Mononuclear cell (primary cell): ENCODE measurements at regions not wholly inside any gene's neighbourhood (a gene's known extent, or its start where the extent isn't known, plus 50 kb on each side); places are given as distances from the start of the nearest gene placed in this dataset.

Experiments
- H3K27me3 ChIP-seq: 2 replicates; pipeline ENCODE4 v1.6.0; 2011; ENCODE audit warnings: low read length, control low read depth; ENCODE audit not compliant: insufficient read depth
- H3K4me1 ChIP-seq: 2 replicates; pipeline ENCODE4 v1.5.1; 2011; ENCODE audit warnings: mild to moderate bottlenecking, low read length, control low read depth; ENCODE audit not compliant: insufficient read depth
- H3K4me3 ChIP-seq: 2 replicates; pipeline ENCODE4 v1.5.1; 2011; ENCODE audit warnings: mild to moderate bottlenecking, low read length, moderate library complexity
- H3K9me3 ChIP-seq: 2 replicates; pipeline ENCODE4 v1.5.1; 2011; ENCODE audit warnings: low read depth, mild to moderate bottlenecking, control low read depth, low read length

- no peaks in the 10 kb centered on the region for H3K9me3 ChIP-seq
- H3K4me3 ChIP-seq: no peak overlapping the region
- no peaks in the 10 kb centered on the region for H3K27me3 ChIP-seq
- peaks cover 13% of the 10 kb centered on the region for H3K4me1 ChIP-seq
These were observed 63.2 kb upstream of the GSE1 start for GRCh38 chr16:85549766-85550421.

DNA sequence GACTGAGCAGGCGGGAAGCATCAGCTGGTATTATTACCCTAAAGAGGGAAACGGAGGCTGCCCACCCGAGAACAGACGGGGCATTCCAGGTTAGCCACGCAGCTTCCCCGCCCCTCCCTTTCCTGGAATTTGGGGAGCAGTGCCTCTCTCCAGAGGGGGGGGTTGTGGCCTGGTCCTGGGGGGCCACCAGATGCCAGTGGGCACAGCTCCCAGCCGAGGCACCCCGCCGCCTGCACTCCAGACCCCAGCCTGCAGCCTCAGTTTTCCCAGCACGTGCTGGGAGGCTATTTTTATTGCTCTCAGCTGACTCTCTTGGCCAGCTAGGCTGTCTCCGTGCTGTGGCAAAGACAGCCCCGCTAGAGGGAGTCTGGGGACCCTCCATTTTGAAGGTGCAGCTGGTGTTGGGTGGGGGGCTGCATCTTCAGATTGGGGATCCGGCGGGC lies 62.7 kb upstream of the GSE1 start:
- Histone ChIP-seq H3K9me3 (no peaks in the 10 kb centered on the region), H3K4me3 (no peak overlapping the region), H3K27me3 (no peaks in the 10 kb centered on the region), H3K4me1 (peaks cover 13% of the 10 kb centered on the region)

DNA sequence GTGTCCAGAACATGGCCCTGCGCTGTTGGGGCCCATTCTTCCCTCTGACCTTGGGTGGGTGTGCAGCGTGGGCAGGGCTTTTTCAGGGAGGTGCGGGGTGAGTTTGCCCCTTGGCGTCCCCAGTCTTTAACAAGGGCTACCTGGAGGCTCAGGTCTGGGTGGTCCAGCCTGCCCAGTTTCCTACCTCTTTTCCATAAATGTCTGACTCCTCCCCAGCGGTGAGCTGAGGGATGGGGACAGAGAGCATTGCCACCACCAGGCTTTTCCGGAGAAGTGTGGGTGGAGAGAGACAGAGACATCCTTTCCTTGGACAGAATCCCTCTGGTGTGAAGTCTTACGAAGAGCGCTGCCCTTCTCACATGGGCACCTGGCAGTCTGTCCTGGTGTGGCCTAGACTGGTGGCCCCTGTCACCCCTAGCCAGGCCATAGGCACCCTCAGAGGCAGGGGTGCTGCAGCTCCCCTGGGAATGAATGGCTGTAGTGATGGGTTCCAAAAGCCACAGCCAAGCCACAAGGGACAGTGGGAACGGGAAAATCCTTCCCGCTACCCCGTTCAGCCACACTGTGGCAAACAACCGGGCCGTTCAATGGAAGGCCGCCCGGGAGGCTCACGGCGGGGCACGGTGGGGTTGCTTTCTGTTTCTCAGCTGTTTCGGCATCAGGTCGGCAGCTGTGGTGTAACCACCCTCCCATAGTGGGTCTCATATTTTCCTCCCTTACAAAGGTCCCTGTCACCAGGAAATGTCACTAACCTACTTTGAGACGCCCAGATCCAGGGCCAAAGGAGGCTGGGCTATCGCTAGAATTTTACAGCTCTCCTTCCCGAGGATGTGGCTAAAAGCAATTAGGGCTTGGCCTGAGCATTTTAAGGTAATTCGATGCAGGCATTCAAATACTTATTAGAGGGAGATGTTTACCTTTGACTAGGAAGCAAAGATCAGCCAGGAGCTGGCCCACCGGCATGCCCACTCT lies 61.9 kb upstream of the GSE1 start:
- no peaks in the 10 kb centered on the region for H3K9me3 ChIP-seq
- no peaks in the 10 kb centered on the region for H3K27me3 ChIP-seq
- H3K4me3 ChIP-seq: no peak overlapping the region
- H3K4me1 ChIP-seq: peaks cover 13% of the 10 kb centered on the region

GRCh38 chr16:85552980-85553435 lies 60.1 kb upstream of the GSE1 start:
- Histone ChIP-seq H3K9me3 (no peaks in the 10 kb centered on the region), H3K4me1 (peaks cover 24% of the 10 kb centered on the region), H3K4me3 (peak overlapping the region; percentile 82), H3K27me3 (no peaks in the 10 kb centered on the region)

DNA sequence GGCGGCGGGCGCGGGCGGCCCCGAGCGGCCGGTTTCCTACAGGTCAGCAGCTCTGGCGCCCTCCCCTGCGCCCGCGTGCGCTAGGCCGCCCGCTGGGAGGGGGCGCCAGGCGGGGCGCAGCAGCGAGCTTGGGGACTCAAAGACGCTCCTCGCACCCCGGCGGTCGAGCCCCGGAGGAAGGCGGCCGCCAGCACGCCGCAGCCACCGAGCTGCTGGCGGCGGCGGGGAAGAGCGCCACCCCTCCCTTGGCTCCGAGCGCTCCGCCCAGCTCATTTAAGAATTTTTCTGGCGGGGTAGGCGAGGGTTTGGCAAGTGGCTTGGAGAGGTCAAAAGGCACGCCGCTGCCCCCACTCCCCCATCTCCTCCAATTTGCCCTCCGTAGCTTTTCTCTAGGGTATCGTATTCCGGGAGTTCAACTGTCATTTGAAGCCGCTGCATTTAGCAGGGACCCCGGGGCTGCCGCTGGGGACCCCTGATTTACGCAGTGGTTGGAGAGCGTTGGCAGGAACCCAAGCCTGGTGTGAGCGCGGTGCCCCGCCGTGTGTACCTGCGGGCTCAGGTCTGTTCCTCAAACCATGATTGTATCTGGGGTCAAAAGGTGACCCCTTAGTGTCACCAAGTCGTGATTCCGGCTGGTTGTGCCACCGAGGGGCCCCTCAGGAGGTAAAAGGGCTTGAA lies 59.5 kb upstream of the GSE1 start:
- no peaks in the 10 kb centered on the region for H3K9me3 ChIP-seq
- peaks cover 30% of the 10 kb centered on the region for H3K4me1 ChIP-seq
- peak overlapping the region; percentile 82 for H3K4me3 ChIP-seq
- no peaks in the 10 kb centered on the region for H3K27me3 ChIP-seq

DNA sequence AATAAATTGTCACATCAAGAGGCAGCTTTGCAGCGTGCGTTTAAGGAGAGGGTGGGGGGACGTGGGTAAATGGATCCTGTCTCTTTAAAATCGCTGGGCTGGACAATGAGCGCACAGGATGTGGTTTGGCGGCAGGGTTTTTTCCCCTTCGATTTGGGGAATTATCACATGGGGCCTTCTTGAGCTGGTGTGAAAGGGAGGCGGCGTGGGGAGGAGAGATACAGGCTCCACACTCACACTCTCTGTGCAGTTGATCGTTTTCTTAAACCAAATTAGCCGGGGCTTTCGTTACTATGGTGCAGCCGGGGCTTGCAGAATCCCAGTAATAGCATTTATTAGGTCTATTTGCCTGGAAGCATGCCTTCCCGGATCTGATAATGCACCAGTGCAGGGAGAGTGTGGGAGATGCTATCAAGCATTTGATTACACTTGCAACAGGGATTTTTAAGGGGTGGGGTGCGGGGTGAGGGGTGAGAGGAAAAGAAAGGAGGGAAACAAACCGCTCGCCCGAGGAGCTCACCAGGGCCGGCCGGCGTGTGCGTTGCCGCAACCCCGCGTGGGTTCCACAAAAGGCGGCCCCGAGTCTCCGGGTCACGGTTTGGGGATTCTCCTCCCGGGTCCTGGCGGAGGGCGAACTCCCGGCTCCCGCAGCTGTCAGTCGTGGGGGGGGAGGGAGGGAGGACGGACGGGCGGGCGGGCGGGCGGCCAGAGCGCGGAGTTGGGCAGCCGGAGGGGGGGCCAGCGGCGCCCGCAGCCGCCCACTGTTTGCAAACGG lies 58.8 kb upstream of the GSE1 start:
- Histone ChIP-seq H3K9me3 (no peaks in the 10 kb centered on the region), H3K27me3 (no peaks in the 10 kb centered on the region), H3K4me1 (peaks cover 37% of the 10 kb centered on the region), H3K4me3 (peak overlapping the region; percentile 82)

- Histone ChIP-seq H3K9me3 (no peaks in the 10 kb centered on the region), H3K4me3 (peak overlapping the region; percentile 82), H3K27me3 (no peaks in the 10 kb centered on the region), H3K4me1 (peaks cover 42% of the 10 kb centered on the region)
These were observed 58.0 kb upstream of the GSE1 start for GRCh38 chr16:85554889-85555718.

DNA sequence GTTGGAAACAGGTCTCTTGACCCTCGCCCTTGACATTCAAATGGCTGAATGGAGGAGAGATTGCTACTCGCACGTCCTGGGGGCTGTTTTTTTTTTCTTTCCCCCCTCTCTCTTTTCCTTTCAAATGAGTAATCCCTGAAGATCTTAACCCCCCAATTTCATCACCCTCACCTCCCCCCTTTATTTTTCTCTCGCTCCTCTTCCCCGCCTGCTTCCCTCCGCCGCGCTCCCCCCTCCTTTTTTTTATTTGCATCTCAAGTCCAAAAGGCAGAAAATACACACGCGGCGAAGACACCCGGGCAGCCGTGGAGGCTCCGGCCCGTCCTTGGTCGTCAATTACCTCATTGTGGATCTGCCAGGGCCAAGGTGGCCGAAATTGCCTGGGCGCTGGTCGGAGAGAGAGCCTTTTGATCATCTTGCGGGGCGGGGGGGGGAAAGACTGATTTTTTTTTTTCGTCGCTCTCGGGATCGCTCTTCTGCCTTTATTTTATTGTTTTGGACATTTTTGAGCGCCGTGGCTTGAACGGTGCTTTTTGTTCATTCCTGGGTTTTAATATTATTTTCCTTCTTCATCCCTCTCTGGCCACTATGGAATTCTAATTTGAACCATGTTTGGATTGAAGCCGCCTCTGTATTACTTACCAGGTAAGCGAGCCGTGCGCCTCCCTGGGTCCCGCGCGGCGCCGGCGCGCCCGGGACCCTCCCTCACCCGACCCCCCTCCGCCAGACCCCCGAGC lies 57.2 kb upstream of the GSE1 start:
- Histone ChIP-seq H3K4me3 (peak overlapping the region; percentile 82), H3K9me3 (no peaks in the 10 kb centered on the region), H3K27me3 (no peaks in the 10 kb centered on the region), H3K4me1 (peaks cover 42% of the 10 kb centered on the region)

GRCh38 chr16:85556456-85557082 lies 56.6 kb upstream of the GSE1 start:
- H3K9me3 ChIP-seq: no peaks in the 10 kb centered on the region
- H3K4me1 ChIP-seq: peaks cover 42% of the 10 kb centered on the region
- H3K4me3 ChIP-seq: peak overlapping the region; percentile 82
- H3K27me3 ChIP-seq: no peaks in the 10 kb centered on the region

DNA sequence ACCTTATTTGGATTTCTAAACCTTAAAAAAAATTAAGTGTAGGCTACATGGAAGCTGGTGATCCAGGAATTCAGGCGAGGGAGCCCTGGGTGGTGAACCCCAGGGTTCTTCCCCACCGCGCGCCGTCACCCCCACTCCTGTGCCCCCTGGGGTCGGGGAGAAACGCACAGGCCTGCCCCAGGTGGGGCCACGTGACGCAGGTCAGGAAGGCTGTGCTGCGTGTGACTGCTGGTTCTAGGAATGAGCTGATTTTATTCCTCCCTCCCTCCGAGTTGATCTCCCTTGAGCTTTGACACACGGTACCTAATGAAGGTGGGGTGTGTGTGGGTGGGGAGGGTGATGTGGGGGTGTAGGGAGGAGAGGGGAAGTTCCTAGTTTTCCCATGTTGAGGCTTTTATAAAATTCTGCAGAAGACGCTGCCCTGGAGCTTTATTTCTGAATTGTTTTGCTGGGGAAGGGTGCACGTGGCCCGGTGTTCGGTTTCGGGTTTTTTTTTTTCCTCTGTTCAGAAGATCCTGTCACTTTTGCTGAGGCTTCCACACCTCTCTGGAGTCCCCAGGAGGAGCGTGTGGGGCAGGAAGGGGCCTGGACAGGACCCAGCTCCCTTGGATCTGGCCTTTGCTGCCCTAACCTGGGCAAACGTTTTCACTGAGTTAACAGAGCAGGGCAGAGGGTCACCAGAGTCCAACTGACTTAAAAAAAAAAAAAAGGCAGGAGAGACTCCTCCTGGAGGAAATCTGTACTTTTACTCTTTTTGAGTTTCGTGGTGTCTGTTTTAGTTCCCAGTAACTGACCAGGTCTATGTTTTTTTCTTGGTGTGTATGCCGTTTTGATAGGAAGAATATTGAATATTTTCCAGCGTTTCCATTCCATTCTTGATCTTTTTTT lies 55.8 kb upstream of the GSE1 start:
- Histone ChIP-seq H3K4me1 (peaks cover 42% of the 10 kb centered on the region), H3K27me3 (no peaks in the 10 kb centered on the region), H3K4me3 (peak overlapping the region; percentile 82), H3K9me3 (no peaks in the 10 kb centered on the region)

- Histone ChIP-seq H3K4me3 (peak overlapping the region; percentile 82), H3K4me1 (peaks cover 44% of the 10 kb centered on the region)
These were observed 55.0 kb upstream of the GSE1 start for GRCh38 chr16:85557971-85558657.

DNA sequence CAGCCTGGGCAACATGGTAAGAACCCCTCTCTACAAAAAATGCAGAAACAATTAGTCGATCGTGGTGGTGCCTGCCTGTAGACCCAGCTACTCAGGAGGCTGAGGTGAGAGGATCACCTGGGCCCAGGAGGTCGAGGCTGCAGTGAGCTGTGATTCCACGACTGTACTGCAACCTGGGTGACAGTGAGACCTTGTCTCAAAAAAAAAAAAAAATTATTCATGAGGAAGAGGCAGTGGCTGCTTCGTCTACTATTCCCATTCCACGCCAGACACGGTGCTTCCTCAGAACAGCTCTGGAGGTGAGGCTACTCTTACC lies 52.2 kb upstream of the GSE1 start:
- Histone ChIP-seq H3K4me1 (peaks cover 52% of the 10 kb centered on the region), H3K27me3 (no peaks in the 10 kb centered on the region), H3K4me3 (no peak overlapping the region), H3K9me3 (no peaks in the 10 kb centered on the region)

More at GRCh38 chr16:85557971-85558657, 55.0 kb upstream of the GSE1 start:
- Histone ChIP-seq H3K9me3 (no peaks in the 10 kb centered on the region), H3K27me3 (no peaks in the 10 kb centered on the region)
